ENCODE measurements at regions not wholly inside any gene's neighbourhood (a gene's known extent, or its start where the extent isn't known, plus 50 kb on each side); places are given as distances from the start of the nearest gene placed in this dataset.

DNA sequence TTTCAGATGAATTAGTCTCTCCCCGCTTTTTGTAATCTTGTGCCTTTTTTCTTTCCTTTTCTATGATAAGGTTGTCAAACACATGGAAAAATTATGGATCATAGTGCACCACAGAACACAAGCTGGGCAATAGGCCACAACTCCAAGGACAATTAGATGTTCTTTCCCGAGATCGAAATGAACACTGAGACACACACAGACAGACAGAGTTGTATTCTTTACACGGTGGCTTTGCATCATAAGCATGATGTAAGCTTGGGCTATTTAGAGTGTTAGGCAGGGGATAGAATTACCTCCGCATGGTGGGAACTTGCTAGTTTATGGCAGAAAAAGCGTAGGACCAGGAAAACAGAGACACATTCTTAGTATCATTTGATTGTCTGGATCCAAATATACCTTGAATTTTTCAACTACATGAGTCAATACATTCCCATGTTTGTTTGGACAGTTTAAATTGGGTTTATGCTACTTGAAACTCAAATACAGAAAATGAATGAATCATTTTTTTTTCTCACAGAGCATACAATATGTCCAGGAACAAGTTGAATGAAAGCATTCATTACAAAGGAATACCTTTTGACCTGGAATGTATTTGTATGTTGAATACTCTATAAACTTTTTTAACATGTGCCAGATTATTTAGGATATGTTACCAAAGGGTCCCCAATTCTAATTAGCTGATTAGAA, 1611.5 kb upstream of the TMEFF2 start:
- no peak overlapping the region for H3K4me3 ChIP-seq (ENCODE audit: low read depth in 1 of 2, low read length in 2 of 2)
- no peaks in the 10 kb centered on the region for H3K4me1 ChIP-seq (ENCODE audit: control insufficient read depth in 1 of 2, insufficient read depth in 2 of 2, low read length in 2 of 2)
- no peaks in the 10 kb centered on the region for H3K36me3 ChIP-seq (ENCODE audit: control insufficient read depth in 1 of 2, insufficient read depth in 2 of 2, low read length in 2 of 2)
- no peak overlapping the region for H3K27ac ChIP-seq (ENCODE audit: low read depth, low read length)
- H3K9me3 ChIP-seq (ENCODE audit: control insufficient read depth in 1 of 2, low read length in 2 of 2): no peaks in the 10 kb centered on the region
- no peaks in the 10 kb centered on the region for H3K27me3 ChIP-seq (ENCODE audit: control insufficient read depth in 1 of 2, insufficient read depth in 2 of 2, low read length in 2 of 2)
- H3K9ac ChIP-seq (ENCODE audit: low read depth in 1 of 2, low read length in 2 of 2): no peak overlapping the region

DNA sequence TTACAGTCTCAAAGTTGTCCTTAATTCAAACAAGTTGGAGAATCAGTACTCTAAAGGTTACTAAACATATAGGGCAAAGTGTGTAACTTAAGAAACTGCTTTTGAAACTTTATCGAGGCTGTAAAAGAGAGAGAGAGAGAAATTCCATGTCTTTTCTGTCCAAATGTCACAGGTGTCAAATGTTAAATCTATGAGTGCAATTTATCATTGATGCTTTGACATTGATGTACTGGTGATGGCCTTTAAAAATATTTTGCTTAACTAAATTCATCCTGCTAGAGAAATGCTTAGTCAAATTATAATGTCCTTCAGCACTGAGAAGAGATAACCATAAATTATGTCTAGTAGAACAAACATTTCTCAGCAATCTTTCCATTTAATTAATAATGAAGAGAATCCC, 1602.1 kb upstream of the TMEFF2 start:
- H3K36me3 ChIP-seq (ENCODE audit: control insufficient read depth in 1 of 2, insufficient read depth in 2 of 2, low read length in 2 of 2): no peaks in the 10 kb centered on the region
- H3K9me3 ChIP-seq (ENCODE audit: control insufficient read depth in 1 of 2, low read length in 2 of 2): no peaks in the 10 kb centered on the region
- H3K27me3 ChIP-seq (ENCODE audit: control insufficient read depth in 1 of 2, insufficient read depth in 2 of 2, low read length in 2 of 2): no peaks in the 10 kb centered on the region
- H3K4me3 ChIP-seq (ENCODE audit: low read depth in 1 of 2, low read length in 2 of 2): no peak overlapping the region
- no peak overlapping the region for H3K27ac ChIP-seq (ENCODE audit: low read depth, low read length)
- no peak overlapping the region for H3K9ac ChIP-seq (ENCODE audit: low read depth in 1 of 2, low read length in 2 of 2)
- H3K4me1 ChIP-seq (ENCODE audit: control insufficient read depth in 1 of 2, insufficient read depth in 2 of 2, low read length in 2 of 2): no peaks in the 10 kb centered on the region

DNA sequence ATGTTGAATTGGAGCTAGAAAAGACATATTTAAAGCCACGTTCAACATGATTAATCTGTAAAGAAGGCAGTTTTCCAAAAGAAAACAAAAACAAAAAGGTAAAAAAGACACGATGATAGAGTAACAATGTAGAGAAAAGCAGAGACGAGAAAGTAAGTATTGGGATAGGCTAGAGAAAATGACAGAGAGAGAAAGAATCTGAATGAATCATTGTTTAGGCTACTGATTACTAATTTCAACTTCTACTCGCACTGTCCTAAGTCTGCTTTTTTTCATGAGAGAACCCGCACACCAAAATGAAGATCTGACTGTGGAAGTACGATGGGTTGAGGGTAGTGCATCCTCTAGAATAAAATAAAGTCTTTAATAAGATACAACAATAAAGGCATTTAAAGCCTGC, 1599.2 kb upstream of the TMEFF2 start:
- H3K9me3 ChIP-seq (ENCODE audit: control insufficient read depth in 1 of 2, low read length in 2 of 2): no peaks in the 10 kb centered on the region
- no peaks in the 10 kb centered on the region for H3K36me3 ChIP-seq (ENCODE audit: control insufficient read depth in 1 of 2, insufficient read depth in 2 of 2, low read length in 2 of 2)
- H3K27ac ChIP-seq (ENCODE audit: low read depth, low read length): no peak overlapping the region
- H3K27me3 ChIP-seq (ENCODE audit: control insufficient read depth in 1 of 2, insufficient read depth in 2 of 2, low read length in 2 of 2): no peaks in the 10 kb centered on the region
- no peak overlapping the region for H3K4me3 ChIP-seq (ENCODE audit: low read depth in 1 of 2, low read length in 2 of 2)
- no peak overlapping the region for H3K9ac ChIP-seq (ENCODE audit: low read depth in 1 of 2, low read length in 2 of 2)
- no peaks in the 10 kb centered on the region for H3K4me1 ChIP-seq (ENCODE audit: control insufficient read depth in 1 of 2, insufficient read depth in 2 of 2, low read length in 2 of 2)

DNA sequence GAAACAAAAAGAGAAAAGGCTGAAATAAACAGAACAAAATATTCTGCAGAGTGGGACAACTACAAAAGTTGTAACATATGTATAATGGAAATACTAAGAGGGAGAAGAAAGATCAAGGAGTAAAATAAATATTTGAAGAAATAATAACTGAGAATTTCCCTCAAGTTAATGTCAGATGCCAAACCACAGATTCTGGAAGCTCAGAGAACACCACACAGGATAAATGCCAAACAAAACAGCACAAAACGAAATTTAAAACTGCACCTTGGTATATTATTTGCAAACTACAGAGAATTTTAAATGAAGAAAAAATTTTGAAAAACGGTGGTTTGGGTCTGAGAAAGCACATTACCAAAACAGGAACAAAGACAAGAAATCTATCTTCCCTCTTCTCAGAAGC, 1588.9 kb upstream of the TMEFF2 start:
- no peaks in the 10 kb centered on the region for H3K36me3 ChIP-seq (ENCODE audit: control insufficient read depth in 1 of 2, insufficient read depth in 2 of 2, low read length in 2 of 2)
- no peaks in the 10 kb centered on the region for H3K27me3 ChIP-seq (ENCODE audit: control insufficient read depth in 1 of 2, insufficient read depth in 2 of 2, low read length in 2 of 2)
- H3K27ac ChIP-seq (ENCODE audit: low read depth, low read length): no peak overlapping the region
- no peaks in the 10 kb centered on the region for H3K9me3 ChIP-seq (ENCODE audit: control insufficient read depth in 1 of 2, low read length in 2 of 2)
- H3K4me3 ChIP-seq (ENCODE audit: low read depth in 1 of 2, low read length in 2 of 2): no peak overlapping the region
- H3K9ac ChIP-seq (ENCODE audit: low read depth in 1 of 2, low read length in 2 of 2): no peak overlapping the region
- no peaks in the 10 kb centered on the region for H3K4me1 ChIP-seq (ENCODE audit: control insufficient read depth in 1 of 2, insufficient read depth in 2 of 2, low read length in 2 of 2)

DNA sequence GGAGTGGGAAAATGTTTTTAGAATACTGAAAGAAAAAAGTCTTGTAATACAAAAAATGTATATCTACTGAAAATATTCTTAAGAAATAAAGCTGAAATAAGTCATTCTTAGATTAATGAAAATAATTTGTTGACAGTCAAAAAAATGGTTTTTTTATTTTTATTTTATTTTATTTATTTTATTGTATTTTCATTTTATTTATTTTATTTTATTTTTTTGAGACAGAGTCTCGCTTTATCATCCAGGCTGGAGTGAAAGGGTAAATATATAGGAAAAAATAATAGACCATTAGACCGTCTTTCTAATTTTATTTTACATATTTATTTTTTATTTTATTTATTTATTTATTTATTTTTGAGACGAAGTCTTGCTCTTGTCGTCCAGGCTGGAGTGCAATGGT, 1583.6 kb upstream of the TMEFF2 start:
- no peaks in the 10 kb centered on the region for H3K36me3 ChIP-seq (ENCODE audit: control insufficient read depth in 1 of 2, insufficient read depth in 2 of 2, low read length in 2 of 2)

DNA sequence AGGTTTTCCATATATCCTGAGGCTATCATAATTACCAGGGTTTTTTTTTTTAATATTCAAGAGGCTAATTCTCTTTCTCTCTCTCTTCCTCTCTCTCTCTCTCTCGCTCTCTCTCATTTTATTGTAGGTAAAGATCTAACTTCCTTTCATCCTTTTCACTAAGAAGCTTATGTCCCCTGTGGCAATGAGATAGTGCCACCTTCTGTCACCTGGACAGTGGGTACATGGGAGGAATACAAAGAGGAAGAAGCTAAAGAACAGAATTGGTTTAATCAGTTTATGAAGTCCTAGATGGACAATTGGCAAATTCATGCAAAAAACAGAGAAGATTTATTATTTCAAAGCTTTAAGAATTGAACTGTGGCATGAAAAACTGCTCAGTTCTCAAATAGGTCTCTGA, 1582.3 kb upstream of the TMEFF2 start:
- no peak overlapping the region for H3K27ac ChIP-seq (ENCODE audit: low read depth, low read length)
- H3K36me3 ChIP-seq (ENCODE audit: control insufficient read depth in 1 of 2, insufficient read depth in 2 of 2, low read length in 2 of 2): no peaks in the 10 kb centered on the region
- no peaks in the 10 kb centered on the region for H3K9me3 ChIP-seq (ENCODE audit: control insufficient read depth in 1 of 2, low read length in 2 of 2)
- H3K27me3 ChIP-seq (ENCODE audit: control insufficient read depth in 1 of 2, insufficient read depth in 2 of 2, low read length in 2 of 2): no peaks in the 10 kb centered on the region
- H3K4me3 ChIP-seq (ENCODE audit: low read depth in 1 of 2, low read length in 2 of 2): no peak overlapping the region
- H3K9ac ChIP-seq (ENCODE audit: low read depth in 1 of 2, low read length in 2 of 2): no peak overlapping the region
- H3K4me1 ChIP-seq (ENCODE audit: control insufficient read depth in 1 of 2, insufficient read depth in 2 of 2, low read length in 2 of 2): no peaks in the 10 kb centered on the region

More for the DNA sequence above, 1583.6 kb upstream of the TMEFF2 start:
- Histone ChIP-seq H3K27ac (ENCODE audit: low read depth, low read length) (no peak overlapping the region), H3K27me3 (ENCODE audit: control insufficient read depth in 1 of 2, insufficient read depth in 2 of 2, low read length in 2 of 2) (no peaks in the 10 kb centered on the region), H3K4me3 (ENCODE audit: low read depth in 1 of 2, low read length in 2 of 2) (no peak overlapping the region), H3K9ac (ENCODE audit: low read depth in 1 of 2, low read length in 2 of 2) (no peak overlapping the region), H3K9me3 (ENCODE audit: control insufficient read depth in 1 of 2, low read length in 2 of 2) (no peaks in the 10 kb centered on the region), H3K4me1 (ENCODE audit: control insufficient read depth in 1 of 2, insufficient read depth in 2 of 2, low read length in 2 of 2) (no peaks in the 10 kb centered on the region)

DNA sequence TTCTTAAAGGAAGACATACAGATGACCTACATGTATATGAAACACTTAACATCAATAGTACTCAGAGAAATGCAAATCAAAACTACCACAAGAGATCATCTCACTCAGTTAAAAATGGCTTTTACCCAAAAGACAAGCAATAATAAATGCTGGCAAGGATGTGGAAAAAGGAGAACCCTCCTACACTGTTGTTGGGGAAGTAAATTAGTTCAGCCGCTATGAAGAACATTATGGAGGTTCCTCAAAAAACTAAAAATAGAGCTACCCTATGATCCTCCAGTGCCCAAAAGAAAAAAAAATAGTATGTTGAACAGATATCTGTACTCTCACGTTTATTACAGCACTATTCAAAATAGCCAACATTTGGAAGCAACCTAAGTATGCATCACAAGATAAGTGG, 1579.4 kb upstream of the TMEFF2 start:
- H3K4me3 ChIP-seq (ENCODE audit: low read depth in 1 of 2, low read length in 2 of 2): no peak overlapping the region
- no peaks in the 10 kb centered on the region for H3K27me3 ChIP-seq (ENCODE audit: control insufficient read depth in 1 of 2, insufficient read depth in 2 of 2, low read length in 2 of 2)
- no peak overlapping the region for H3K27ac ChIP-seq (ENCODE audit: low read depth, low read length)
- H3K9me3 ChIP-seq (ENCODE audit: control insufficient read depth in 1 of 2, low read length in 2 of 2): no peaks in the 10 kb centered on the region
- H3K36me3 ChIP-seq (ENCODE audit: control insufficient read depth in 1 of 2, insufficient read depth in 2 of 2, low read length in 2 of 2): no peaks in the 10 kb centered on the region
- H3K9ac ChIP-seq (ENCODE audit: low read depth in 1 of 2, low read length in 2 of 2): no peak overlapping the region
- no peaks in the 10 kb centered on the region for H3K4me1 ChIP-seq (ENCODE audit: control insufficient read depth in 1 of 2, insufficient read depth in 2 of 2, low read length in 2 of 2)

DNA sequence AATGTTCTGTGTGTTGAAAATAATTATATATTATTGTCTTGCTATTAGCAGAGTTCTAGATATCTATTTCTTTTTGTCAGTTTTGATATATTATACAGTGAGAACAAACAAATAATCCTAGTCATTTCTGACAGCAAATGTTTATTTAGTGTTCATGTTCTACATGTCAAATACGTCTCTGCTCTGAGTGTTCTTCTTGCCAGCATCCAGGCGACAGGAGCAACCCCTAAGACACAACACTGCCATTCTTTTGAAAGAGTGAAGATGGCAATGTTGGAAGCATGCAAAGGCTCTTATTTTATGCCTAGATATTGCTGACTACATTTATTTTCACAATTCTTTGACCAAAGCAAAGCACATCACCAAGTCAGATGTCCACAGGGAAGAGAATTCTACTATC, 1556.6 kb upstream of the TMEFF2 start:
- no peak overlapping the region for H3K9ac ChIP-seq (ENCODE audit: low read depth in 1 of 2, low read length in 2 of 2)
- H3K4me1 ChIP-seq (ENCODE audit: control insufficient read depth in 1 of 2, insufficient read depth in 2 of 2, low read length in 2 of 2): no peaks in the 10 kb centered on the region
- no peak overlapping the region for H3K4me3 ChIP-seq (ENCODE audit: low read depth in 1 of 2, low read length in 2 of 2)
- H3K9me3 ChIP-seq (ENCODE audit: control insufficient read depth in 1 of 2, low read length in 2 of 2): no peaks in the 10 kb centered on the region
- no peak overlapping the region for H3K27ac ChIP-seq (ENCODE audit: low read depth, low read length)
- H3K27me3 ChIP-seq (ENCODE audit: control insufficient read depth in 1 of 2, insufficient read depth in 2 of 2, low read length in 2 of 2): no peaks in the 10 kb centered on the region
- H3K36me3 ChIP-seq (ENCODE audit: control insufficient read depth in 1 of 2, insufficient read depth in 2 of 2, low read length in 2 of 2): no peaks in the 10 kb centered on the region

DNA sequence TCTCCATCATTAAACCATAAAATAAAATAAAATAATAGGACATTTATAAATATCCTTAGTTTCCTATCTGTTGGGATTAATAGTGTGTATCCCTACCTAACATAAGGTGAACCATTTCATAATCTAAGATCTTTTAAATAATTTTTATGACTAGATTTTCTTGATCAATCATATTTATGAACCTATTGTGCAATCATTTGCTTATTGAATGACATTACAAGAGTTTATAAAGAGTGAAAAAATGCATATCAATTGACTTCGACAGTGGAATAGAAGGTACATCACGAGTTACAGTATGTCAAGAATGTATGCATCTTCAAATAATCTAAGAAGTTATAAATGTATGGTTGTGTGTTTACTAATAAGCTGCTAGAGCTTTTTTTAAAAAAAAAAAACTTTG, 1554.8 kb upstream of the TMEFF2 start:
- H3K27me3 ChIP-seq (ENCODE audit: control insufficient read depth in 1 of 2, insufficient read depth in 2 of 2, low read length in 2 of 2): no peaks in the 10 kb centered on the region
- H3K4me3 ChIP-seq (ENCODE audit: low read depth in 1 of 2, low read length in 2 of 2): no peak overlapping the region
- no peak overlapping the region for H3K27ac ChIP-seq (ENCODE audit: low read depth, low read length)
- H3K9ac ChIP-seq (ENCODE audit: low read depth in 1 of 2, low read length in 2 of 2): no peak overlapping the region
- no peaks in the 10 kb centered on the region for H3K36me3 ChIP-seq (ENCODE audit: control insufficient read depth in 1 of 2, insufficient read depth in 2 of 2, low read length in 2 of 2)
- H3K4me1 ChIP-seq (ENCODE audit: control insufficient read depth in 1 of 2, insufficient read depth in 2 of 2, low read length in 2 of 2): no peaks in the 10 kb centered on the region
- H3K9me3 ChIP-seq (ENCODE audit: control insufficient read depth in 1 of 2, low read length in 2 of 2): no peaks in the 10 kb centered on the region

DNA sequence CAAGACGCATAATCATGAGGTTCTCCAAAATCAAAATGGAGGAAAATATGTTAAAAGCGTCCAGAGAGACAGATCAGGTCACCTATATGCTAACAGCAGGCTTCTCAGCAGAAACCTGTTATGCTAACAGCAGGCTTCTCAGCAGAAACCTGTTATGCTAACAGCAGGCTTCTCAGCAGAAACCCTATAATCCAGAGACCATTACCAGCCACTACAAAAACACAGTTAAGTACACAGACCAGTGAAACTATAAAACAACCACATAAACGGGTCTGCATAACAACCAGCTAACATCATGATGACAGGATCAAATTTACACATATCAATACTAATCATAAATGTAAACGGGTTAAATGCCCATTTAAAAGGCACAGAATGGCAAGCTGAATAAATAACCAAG, 1548.4 kb upstream of the TMEFF2 start:
- no peak overlapping the region for H3K27ac ChIP-seq (ENCODE audit: low read depth, low read length)
- H3K27me3 ChIP-seq (ENCODE audit: control insufficient read depth in 1 of 2, insufficient read depth in 2 of 2, low read length in 2 of 2): no peaks in the 10 kb centered on the region
- H3K4me3 ChIP-seq (ENCODE audit: low read depth in 1 of 2, low read length in 2 of 2): no peak overlapping the region
- no peak overlapping the region for H3K9ac ChIP-seq (ENCODE audit: low read depth in 1 of 2, low read length in 2 of 2)
- no peaks in the 10 kb centered on the region for H3K9me3 ChIP-seq (ENCODE audit: control insufficient read depth in 1 of 2, low read length in 2 of 2)
- H3K36me3 ChIP-seq (ENCODE audit: control insufficient read depth in 1 of 2, insufficient read depth in 2 of 2, low read length in 2 of 2): no peaks in the 10 kb centered on the region
- H3K4me1 ChIP-seq (ENCODE audit: control insufficient read depth in 1 of 2, insufficient read depth in 2 of 2, low read length in 2 of 2): no peaks in the 10 kb centered on the region

DNA sequence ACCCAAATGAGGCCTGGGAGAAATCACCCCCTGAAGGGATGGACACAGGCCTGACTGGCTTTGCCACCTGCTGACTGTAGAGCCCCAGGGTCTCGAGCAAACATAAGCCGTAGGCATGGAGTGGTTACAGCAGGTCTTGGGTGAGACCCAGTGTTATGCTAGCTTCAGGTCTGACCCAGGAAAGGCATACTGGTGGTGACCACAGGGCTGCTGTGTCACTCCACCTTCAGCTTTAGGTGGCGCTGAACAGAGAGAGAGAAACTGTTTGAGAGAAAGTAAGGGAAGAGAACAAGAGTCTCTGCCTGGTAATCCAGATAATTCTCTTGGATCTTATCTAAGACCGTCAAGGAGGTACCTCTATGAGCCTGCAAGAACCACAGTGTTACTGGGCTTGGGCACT, 1544.2 kb upstream of the TMEFF2 start:
- Histone ChIP-seq H3K9me3 (ENCODE audit: control insufficient read depth in 1 of 2, low read length in 2 of 2) (no peaks in the 10 kb centered on the region), H3K4me1 (ENCODE audit: control insufficient read depth in 1 of 2, insufficient read depth in 2 of 2, low read length in 2 of 2) (no peaks in the 10 kb centered on the region), H3K27ac (ENCODE audit: low read depth, low read length) (no peak overlapping the region), H3K36me3 (ENCODE audit: control insufficient read depth in 1 of 2, insufficient read depth in 2 of 2, low read length in 2 of 2) (no peaks in the 10 kb centered on the region), H3K4me3 (ENCODE audit: low read depth in 1 of 2, low read length in 2 of 2) (no peak overlapping the region), H3K9ac (ENCODE audit: low read depth in 1 of 2, low read length in 2 of 2) (no peak overlapping the region), H3K27me3 (ENCODE audit: control insufficient read depth in 1 of 2, insufficient read depth in 2 of 2, low read length in 2 of 2) (no peaks in the 10 kb centered on the region)

All from duodenal mucosa (tissue), 2 donors.